GM12878 (cell line): ENCODE measurements at regions not wholly inside any gene's neighbourhood (a gene's known extent, or its start where the extent isn't known, plus 50 kb on each side); places are given as distances from the start of the nearest gene placed in this dataset.

Source experiments
- ATAC-seq: fragments of 200-7000 bp; cut with Tn5 transposase; 3 replicates; pipeline ENCODE4 v1.9.1; 2020; ENCODE audit warnings: mild to moderate bottlenecking, moderate library complexity
- BruUV-seq: library from RNA; stranded (reverse); fragments of 400-500 nt; replicated peaks from 2 replicates; lab custom pipeline; 2021; lab: Mats Ljungman, UMichigan
- CTCF ChIA-PET: fragments of 300-600 bp; sonication (Branson Sonifier 250); formaldehyde crosslinking; extraction: SDS; loops from one replicate; lab custom pipeline; 2021; ENCODE audit warnings: inconsistent platforms; lab: Yijun Ruan, JAX
- POLR2A ChIA-PET: fragments of 350-600 bp; formaldehyde crosslinking; extraction: SDS; loops from one replicate; lab custom pipeline; 2021; ENCODE audit warnings: inconsistent platforms; lab: Charles Lee
- RAD21 ChIA-PET: fragments of 300-600 bp; sonication (Branson Sonifier 250); formaldehyde crosslinking; loops from one replicate; lab custom pipeline; 2023; ENCODE audit warnings: antibody characterized with exemption; ENCODE audit not compliant: unreplicated experiment; lab: Charles Lee
- SMC1A ChIA-PET: fragments of 300-600 bp; sonication (Branson Sonifier 250); formaldehyde crosslinking; loops from one replicate; lab custom pipeline; 2023; ENCODE audit not compliant: unreplicated experiment, uncharacterized antibody; lab: Charles Lee
- DNase-seq: peaks from one replicate; pipeline ENCODE4 v3.0.0-alpha.2; 2011; ENCODE audit warnings: low read depth, low spot score
- FAIRE-seq: peaks from 3 replicates; lab custom pipeline; 2011; peaks lifted over from hg19 to GRCh38; lab: Jason Lieb, UNC
- H2AFZ ChIP-seq: 2 replicates; pipeline ENCODE4 v1.6.0; 2011; ENCODE audit warnings: low read depth, low read length, control low read depth; ENCODE audit not compliant: control insufficient read depth
- H3K27ac ChIP-seq: 2 replicates; pipeline ENCODE4 v1.5.1; 2011; ENCODE audit warnings: control low read depth; ENCODE audit not compliant: control insufficient read depth, insufficient read depth
- H3K27me3 ChIP-seq, 2 experiments: replicated peaks in 1 of 2; 2 replicates each; pipeline versions ENCODE4 v1.6.0 to v1.6.1; 2011; ENCODE audit warnings: low read length in 1 of 2; ENCODE audit not compliant: control insufficient read depth in 2 of 2, insufficient read depth in 2 of 2
- H3K36me3 ChIP-seq, 2 experiments: 2 replicates each; pipeline ENCODE4 v1.5.1; 2011; ENCODE audit warnings: low read length in 1 of 2; ENCODE audit not compliant: control insufficient read depth in 2 of 2, insufficient read depth in 2 of 2
- H3K4me1 ChIP-seq: 2 replicates; pipeline ENCODE4 v1.6.1; 2011; ENCODE audit warnings: mild to moderate bottlenecking, low read length, moderate library complexity, mixed read lengths; ENCODE audit not compliant: control insufficient read depth, insufficient read depth
- H3K4me2 ChIP-seq: 2 replicates; pipeline ENCODE4 v1.6.0; 2011; ENCODE audit warnings: control low read depth; ENCODE audit not compliant: control insufficient read depth, insufficient read depth
- H3K4me3 ChIP-seq: fragments of 200-600 bp; sonication (generic); 2 replicates; pipeline ENCODE4 v1.5.1; 2016
- H3K79me2 ChIP-seq: 2 replicates; pipeline ENCODE4 v1.6.0; 2011; ENCODE audit warnings: low read length; ENCODE audit not compliant: control insufficient read depth, insufficient read depth
- H3K9ac ChIP-seq: 2 replicates; pipeline ENCODE4 v1.8.0; 2011; ENCODE audit warnings: low read length, control low read depth, mixed read lengths; ENCODE audit not compliant: control insufficient read depth, insufficient read depth
- H3K9me3 ChIP-seq: replicated peaks from 3 replicates; pipeline ENCODE4 v1.5.1; 2011; ENCODE audit warnings: mild to moderate bottlenecking, low read length; ENCODE audit not compliant: control insufficient read depth, insufficient read depth
- H4K20me1 ChIP-seq: 2 replicates; pipeline ENCODE4 v1.6.0; 2011; ENCODE audit not compliant: control insufficient read depth, insufficient read depth
- ASH2L ChIP-seq: fragments of 300-600, 200-600 bp; sonication (generic); IDR thresholded peaks from 2 replicates; pipeline ENCODE4 v1.6.1; 2017; ENCODE audit warnings: low read depth, mild to moderate bottlenecking, borderline replicate concordance
- CEBPB ChIP-seq, 2 experiments: fragments of 150-350 bp in 1 of 2; IDR thresholded peaks; 2 replicates each; pipeline ENCODE4 v1.6.1; 2012 to 2014; ENCODE audit warnings: low read depth in 2 of 2, low read length in 2 of 2, borderline replicate concordance in 1 of 2, inconsistent platforms in 1 of 2
- CHD1 ChIP-seq: IDR thresholded peaks from 2 replicates; pipeline ENCODE4 v1.6.1; 2012; ENCODE audit warnings: low read depth, low read length, improper control_type of control experiment
- EGR1 ChIP-seq, 2 experiments: IDR thresholded peaks; 1 replicate in 1 of 2; 2 replicates in 1 of 2; pipeline ENCODE4 v1.6.1; 2011 to 2012; ENCODE audit warnings: low read depth in 2 of 2, low read length in 2 of 2, borderline replicate concordance in 1 of 2, mild to moderate bottlenecking in 1 of 2, moderate library complexity in 1 of 2
- EP300 ChIP-seq, 2 experiments: fragments of 150-350 bp in 1 of 2; IDR thresholded peaks; 2 replicates each; pipeline ENCODE4 v1.6.1; 2011 to 2012; ENCODE audit warnings: low read depth in 2 of 2, low read length in 2 of 2, borderline replicate concordance in 1 of 2, improper control_type of control experiment in 1 of 2, inconsistent platforms in 1 of 2; ENCODE audit not compliant: control insufficient read depth in 1 of 2
- POLR2AphosphoS5 ChIP-seq: IDR thresholded peaks from 2 replicates; pipeline ENCODE4 v1.6.1; 2011; ENCODE audit warnings: mild to moderate bottlenecking, low read length, inconsistent platforms
- POU2F2 ChIP-seq: IDR thresholded peaks from 3 replicates; pipeline ENCODE4 v1.6.1; 2011; ENCODE audit warnings: low read depth, mild to moderate bottlenecking, low read length, borderline replicate concordance
- RAD21 ChIP-seq: IDR thresholded peaks from 2 replicates; pipeline ENCODE4 v1.6.1; 2011; ENCODE audit warnings: mild to moderate bottlenecking, low read depth, low read length, moderate library complexity; ENCODE audit not compliant: insufficient read depth
- SRF ChIP-seq, 2 experiments: IDR thresholded peaks; 2 replicates each; pipeline ENCODE4 v1.6.1; 2011; ENCODE audit warnings: low read depth in 2 of 2, low read length in 2 of 2, mild to moderate bottlenecking in 1 of 2, moderate library complexity in 1 of 2
- WGBS: methylation state at CpG from one replicate; pipeline ENCODE4 v1.1.6; 2016; ENCODE audit warnings: low lambda C conversion rate; ENCODE audit not compliant: insufficient replicate concordance, insufficient coverage; ENCODE audit errors: missing lambda C conversion rate; 5-methylcytosine and 5-hydroxymethylcytosine counted together
- in situ Hi-C: fragments of 300-500 bp; cut with MboI; formaldehyde crosslinking; loops from 9 replicates; pipeline ENCODE4 v1.14.3; 2018; ENCODE audit warnings: mixed read lengths
- intact Hi-C: fragments of 100-400 bp; cut with micrococcal nuclease; formaldehyde crosslinking; loops from one replicate; pipeline ENCODE4 v1.14.2; 2022; ENCODE audit not compliant: unreplicated experiment
- TF ChIP-seq, protein P1 (sequence below): IDR thresholded peaks from 2 replicates; pipeline ENCODE4 v1.6.1; 2011; ENCODE audit warnings: borderline replicate concordance, low read depth, mild to moderate bottlenecking, moderate library complexity, mixed read lengths, low read length; ENCODE audit not compliant: insufficient read depth; ENCODE audit errors: extremely low read length
- TF ChIP-seq, protein P2 (sequence below): fragments of 450-650 bp; IDR thresholded peaks from 2 replicates; pipeline ENCODE4 v1.6.1; 2017; ENCODE audit warnings: low read depth, mild to moderate bottlenecking, moderate library complexity
- TF ChIP-seq, protein P3 (sequence below): fragments of 450-650 bp; IDR thresholded peaks from 2 replicates; pipeline ENCODE4 v1.6.1; 2018; ENCODE audit warnings: mild to moderate bottlenecking, low read depth, moderate library complexity; ENCODE audit not compliant: partially characterized antibody

DNA sequence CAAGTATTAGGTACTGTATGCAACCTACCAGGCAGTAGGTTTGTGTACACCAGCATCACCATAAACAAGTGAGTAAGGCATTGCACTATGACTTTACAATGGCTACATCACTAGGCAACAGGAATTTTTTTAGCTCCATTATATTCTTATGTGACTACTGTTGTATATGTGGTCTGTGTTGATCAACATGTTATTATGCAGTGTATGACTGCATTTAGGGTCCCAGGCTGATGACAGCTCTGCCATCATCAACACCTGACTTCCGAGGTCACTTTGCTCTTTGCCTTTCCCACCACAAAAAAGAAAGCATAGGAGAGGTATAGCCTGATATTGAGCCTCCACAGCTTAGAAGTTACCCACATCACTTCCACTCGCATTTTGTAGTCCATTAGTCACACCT is 217.5 kb upstream of the PELI2 start:
- DNase-seq (no peak), FAIRE-seq (no peak), ATAC-seq (no peak)
- H3K4me2 ChIP-seq = no peak overlapping the region
- H3K4me3 ChIP-seq = no peak overlapping the region
- H3K79me2 ChIP-seq = no peaks in the 10 kb centered on the region
- ChIA-PET SMC1A (no interaction called here), POLR2A (no interaction called here), RAD21 (no interaction called here), CTCF (no interaction called here)
- TF ChIP-seq CEBPB (IDR thresholded peaks at IDR 0.05; ENCODE audit: borderline replicate concordance in 1 of 2, low read depth in 2 of 2, low read length in 2 of 2) (no peak), RAD21 (no peak)
- no peaks in the 10 kb centered on the region; a peak in 1 of 4 replicates for H3K27me3 ChIP-seq
- no peaks in the 10 kb centered on the region for H4K20me1 ChIP-seq
- intact Hi-C loops = no loop called here
- no peak overlapping the region for H2AFZ ChIP-seq
- no peaks in the 10 kb centered on the region for H3K9me3 ChIP-seq
- no peak overlapping the region for H3K9ac ChIP-seq
- H3K27ac ChIP-seq = no peak overlapping the region
- 3% methylated on average over 2 of the region's 2 CpGs for WGBS
- no peaks in the 10 kb centered on the region for H3K36me3 ChIP-seq
- BruUV-seq = no TSS peak
- in situ Hi-C loops = no loop called here
- H3K4me1 ChIP-seq = no peaks in the 10 kb centered on the region

DNA sequence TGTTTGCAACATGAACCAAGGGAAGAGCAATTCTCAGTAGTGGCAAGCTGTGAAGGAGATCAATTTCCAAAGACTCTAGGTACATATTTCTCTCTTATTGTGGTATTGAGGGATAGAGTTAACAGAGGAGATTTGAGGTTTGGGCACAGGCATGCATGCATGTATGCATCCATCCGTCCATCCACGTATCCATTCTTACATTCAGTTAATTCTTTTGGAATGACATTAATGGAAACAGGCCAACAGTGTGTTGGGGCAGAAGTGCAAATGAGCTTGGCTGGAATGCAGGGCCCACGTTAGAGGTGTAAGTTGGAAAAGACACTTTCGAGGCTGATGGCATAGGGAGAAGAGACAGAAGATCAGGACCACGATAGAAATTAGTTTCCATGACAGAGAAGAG is 216.9 kb upstream of the PELI2 start:
- intact Hi-C loops = no loop called here
- BruUV-seq = no TSS peak
- ATAC-seq (no peak), FAIRE-seq (no peak), DNase-seq (no peak)
- 33% methylated on average over 5 of the region's 5 CpGs for WGBS
- Histone ChIP-seq H4K20me1 (no peaks in the 10 kb centered on the region), H3K9me3 (no peaks in the 10 kb centered on the region), H2AFZ (no peak overlapping the region), H3K4me1 (no peaks in the 10 kb centered on the region), H3K36me3 (no peaks in the 10 kb centered on the region), H3K4me3 (no peak overlapping the region), H3K79me2 (no peaks in the 10 kb centered on the region), H3K27me3 (no peaks in the 10 kb centered on the region; a peak in 1 of 4 replicates), H3K4me2 (no peak overlapping the region), H3K9ac (no peak overlapping the region), H3K27ac (no peak overlapping the region)
- ChIA-PET SMC1A (no interaction called here), CTCF (no interaction called here), RAD21 (no interaction called here), POLR2A (no interaction called here)
- in situ Hi-C loops = no loop called here
- TF ChIP-seq, protein P1, sequence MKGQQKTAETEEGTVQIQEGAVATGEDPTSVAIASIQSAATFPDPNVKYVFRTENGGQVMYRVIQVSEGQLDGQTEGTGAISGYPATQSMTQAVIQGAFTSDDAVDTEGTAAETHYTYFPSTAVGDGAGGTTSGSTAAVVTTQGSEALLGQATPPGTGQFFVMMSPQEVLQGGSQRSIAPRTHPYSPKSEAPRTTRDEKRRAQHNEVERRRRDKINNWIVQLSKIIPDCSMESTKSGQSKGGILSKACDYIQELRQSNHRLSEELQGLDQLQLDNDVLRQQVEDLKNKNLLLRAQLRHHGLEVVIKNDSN = no peak
- TF ChIP-seq ASH2L = no peak
- no peak for TF ChIP-seq POU2F2
- TF ChIP-seq EGR1 (IDR thresholded peaks at IDR 0.05; ENCODE audit: borderline replicate concordance in 1 of 2, low read depth in 2 of 2, low read length in 2 of 2) = no peak
- TF ChIP-seq, protein P2, sequence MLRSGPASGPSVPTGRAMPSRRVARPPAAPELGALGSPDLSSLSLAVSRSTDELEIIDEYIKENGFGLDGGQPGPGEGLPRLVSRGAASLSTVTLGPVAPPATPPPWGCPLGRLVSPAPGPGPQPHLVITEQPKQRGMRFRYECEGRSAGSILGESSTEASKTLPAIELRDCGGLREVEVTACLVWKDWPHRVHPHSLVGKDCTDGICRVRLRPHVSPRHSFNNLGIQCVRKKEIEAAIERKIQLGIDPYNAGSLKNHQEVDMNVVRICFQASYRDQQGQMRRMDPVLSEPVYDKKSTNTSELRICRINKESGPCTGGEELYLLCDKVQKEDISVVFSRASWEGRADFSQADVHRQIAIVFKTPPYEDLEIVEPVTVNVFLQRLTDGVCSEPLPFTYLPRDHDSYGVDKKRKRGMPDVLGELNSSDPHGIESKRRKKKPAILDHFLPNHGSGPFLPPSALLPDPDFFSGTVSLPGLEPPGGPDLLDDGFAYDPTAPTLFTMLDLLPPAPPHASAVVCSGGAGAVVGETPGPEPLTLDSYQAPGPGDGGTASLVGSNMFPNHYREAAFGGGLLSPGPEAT = no peak
- TF ChIP-seq, protein P3, sequence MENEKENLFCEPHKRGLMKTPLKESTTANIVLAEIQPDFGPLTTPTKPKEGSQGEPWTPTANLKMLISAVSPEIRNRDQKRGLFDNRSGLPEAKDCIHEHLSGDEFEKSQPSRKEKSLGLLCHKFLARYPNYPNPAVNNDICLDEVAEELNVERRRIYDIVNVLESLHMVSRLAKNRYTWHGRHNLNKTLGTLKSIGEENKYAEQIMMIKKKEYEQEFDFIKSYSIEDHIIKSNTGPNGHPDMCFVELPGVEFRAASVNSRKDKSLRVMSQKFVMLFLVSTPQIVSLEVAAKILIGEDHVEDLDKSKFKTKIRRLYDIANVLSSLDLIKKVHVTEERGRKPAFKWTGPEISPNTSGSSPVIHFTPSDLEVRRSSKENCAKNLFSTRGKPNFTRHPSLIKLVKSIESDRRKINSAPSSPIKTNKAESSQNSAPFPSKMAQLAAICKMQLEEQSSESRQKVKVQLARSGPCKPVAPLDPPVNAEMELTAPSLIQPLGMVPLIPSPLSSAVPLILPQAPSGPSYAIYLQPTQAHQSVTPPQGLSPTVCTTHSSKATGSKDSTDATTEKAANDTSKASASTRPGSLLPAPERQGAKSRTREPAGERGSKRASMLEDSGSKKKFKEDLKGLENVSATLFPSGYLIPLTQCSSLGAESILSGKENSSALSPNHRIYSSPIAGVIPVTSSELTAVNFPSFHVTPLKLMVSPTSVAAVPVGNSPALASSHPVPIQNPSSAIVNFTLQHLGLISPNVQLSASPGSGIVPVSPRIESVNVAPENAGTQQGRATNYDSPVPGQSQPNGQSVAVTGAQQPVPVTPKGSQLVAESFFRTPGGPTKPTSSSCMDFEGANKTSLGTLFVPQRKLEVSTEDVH = no peak
- no peak for TF ChIP-seq CHD1
- no peak for TF ChIP-seq SRF (IDR thresholded peaks at IDR 0.05; ENCODE audit: low read depth in 2 of 2, low read length in 2 of 2)
- no peak for TF ChIP-seq EP300 (IDR thresholded peaks at IDR 0.05; ENCODE audit: borderline replicate concordance in 1 of 2, control insufficient read depth in 1 of 2, low read depth in 2 of 2, low read length in 2 of 2)
- TF ChIP-seq POLR2AphosphoS5 = no peak
